HG02943 (cell line): ENCODE measurements at regions not wholly inside any gene's neighbourhood (a gene's known extent, or its start where the extent isn't known, plus 50 kb on each side); places are given as distances from the start of the nearest gene placed in this dataset.

Experiments
- ATAC-seq: cut with Tn5 transposase; IDR thresholded peaks from one replicate; pipeline ENCODE4 v1.9.1; 2021; ENCODE audit warnings: mild to moderate bottlenecking, low read depth, moderate library complexity; ENCODE audit not compliant: unreplicated experiment

GRCh38 chr9:80883826-80884579 lies 805.3 kb downstream of the TLE1 start:
- ATAC-seq: no peak

- ATAC-seq: no peak
These were observed 805.9 kb downstream of the TLE1 start for GRCh38 chr9:80883426-80883825.

GRCh38 chr9:80881940-80882339 lies 807.4 kb downstream of the TLE1 start:
- ATAC-seq: no peak

GRCh38 chr9:80881320-80881719 lies 808.0 kb downstream of the TLE1 start:
- ATAC-seq: no peak

GRCh38 chr9:80878556-80878955 lies 810.8 kb downstream of the TLE1 start:
- no peak for ATAC-seq

GRCh38 chr9:80875947-80876346 lies 813.4 kb downstream of the TLE1 start:
- no peak for ATAC-seq

- ATAC-seq: no peak
These were observed 815.1 kb downstream of the TLE1 start for GRCh38 chr9:80874276-80874675.

GRCh38 chr9:80873861-80874260 lies 815.5 kb downstream of the TLE1 start:
- ATAC-seq: no peak

- no peak for ATAC-seq
These were observed 817.8 kb downstream of the TLE1 start for GRCh38 chr9:80871596-80871995.

- ATAC-seq: no peak
These were observed 821.6 kb downstream of the TLE1 start for GRCh38 chr9:80867731-80868130.

GRCh38 chr9:80866576-80867227 lies 822.6 kb downstream of the TLE1 start:
- no peak for ATAC-seq

GRCh38 chr9:80866121-80866520 lies 823.2 kb downstream of the TLE1 start:
- no peak for ATAC-seq

- ATAC-seq: no peak
These were observed 846.3 kb downstream of the TLE1 start for GRCh38 chr9:80843028-80843427.

GRCh38 chr9:80842389-80842788 lies 847.0 kb downstream of the TLE1 start:
- no peak for ATAC-seq

- ATAC-seq: no peak
These were observed 847.5 kb downstream of the TLE1 start for GRCh38 chr9:80841888-80842287.

GRCh38 chr9:80839821-80840675 lies 849.3 kb downstream of the TLE1 start:
- ATAC-seq: no peak

- no peak for ATAC-seq
These were observed 853.3 kb downstream of the TLE1 start for GRCh38 chr9:80836013-80836412.

- ATAC-seq: no peak
These were observed 857.6 kb downstream of the TLE1 start for GRCh38 chr9:80831751-80832150.

- ATAC-seq: no peak
These were observed 877.7 kb downstream of the TLE1 start for GRCh38 chr9:80811656-80812055.

GRCh38 chr9:80811003-80811402 lies 878.3 kb downstream of the TLE1 start:
- ATAC-seq: no peak

- ATAC-seq: no peak
These were observed 882.7 kb downstream of the TLE1 start for GRCh38 chr9:80806671-80807070.
